ENCODE measurements at regions not wholly inside any gene's neighbourhood (a gene's known extent, or its start where the extent isn't known, plus 50 kb on each side); places are given as distances from the start of the nearest gene placed in this dataset.
A peak's percentile ranks its signal among the peaks of the same experiment; 100 is the strongest.
"Not testable (repeated sequence)": the region's sequence is repeated elsewhere in the genome, so short reads cannot be mapped to it uniquely, and the experiment has no call there.

GRCh38 chr5:17896605-17897004 is 262.3 kb downstream of the TAF11L14 start:
- DNase-seq: no peak

- no peak for DNase-seq
Measured at GRCh38 chr5:17897776-17898175, 263.5 kb downstream of the TAF11L14 start.

DNA sequence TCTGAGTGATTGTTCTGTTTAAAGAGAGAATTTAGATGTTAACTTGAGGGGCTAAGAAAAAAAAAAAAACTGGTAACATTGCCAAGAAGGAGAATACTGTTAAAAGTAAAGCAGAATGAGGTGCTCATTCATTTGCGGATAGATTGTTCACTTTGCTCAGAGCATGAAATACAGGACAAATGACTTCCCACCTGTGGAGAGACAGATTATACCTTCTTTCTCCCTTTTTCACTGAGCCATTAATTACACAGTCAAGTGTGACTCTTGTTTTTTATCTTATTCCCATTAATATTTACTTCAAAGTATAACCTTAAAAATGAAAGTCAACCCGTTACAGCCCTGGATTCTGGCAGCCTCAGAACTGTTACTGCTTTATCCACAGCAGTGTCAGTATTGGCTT is 264.5 kb downstream of the TAF11L14 start:
- no peak for DNase-seq

DNA sequence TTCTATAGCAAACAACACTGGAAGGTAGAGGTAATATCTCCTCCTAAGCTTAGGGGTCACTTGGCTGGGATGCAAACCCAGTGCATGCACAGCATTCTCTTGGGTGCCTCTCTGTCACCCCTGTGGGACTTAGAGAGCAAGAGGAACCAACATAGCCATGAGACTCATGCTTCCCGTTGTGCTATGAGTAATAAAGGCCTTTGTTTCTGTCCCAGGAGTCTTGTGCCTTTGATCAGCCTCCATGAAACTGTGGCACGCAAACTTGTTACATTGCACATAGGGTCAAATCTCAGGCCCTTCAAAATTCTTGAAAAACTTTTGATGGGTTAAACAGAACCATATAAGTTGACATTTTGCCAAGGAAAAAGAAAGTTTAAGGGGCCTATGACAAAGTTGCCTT is 272.8 kb downstream of the TAF11L14 start:
- peak; percentile 16 for DNase-seq

GRCh38 chr5:17910318-17910717 is 276.1 kb downstream of the TAF11L14 start:
- DNase-seq: peak; percentile 7

DNA sequence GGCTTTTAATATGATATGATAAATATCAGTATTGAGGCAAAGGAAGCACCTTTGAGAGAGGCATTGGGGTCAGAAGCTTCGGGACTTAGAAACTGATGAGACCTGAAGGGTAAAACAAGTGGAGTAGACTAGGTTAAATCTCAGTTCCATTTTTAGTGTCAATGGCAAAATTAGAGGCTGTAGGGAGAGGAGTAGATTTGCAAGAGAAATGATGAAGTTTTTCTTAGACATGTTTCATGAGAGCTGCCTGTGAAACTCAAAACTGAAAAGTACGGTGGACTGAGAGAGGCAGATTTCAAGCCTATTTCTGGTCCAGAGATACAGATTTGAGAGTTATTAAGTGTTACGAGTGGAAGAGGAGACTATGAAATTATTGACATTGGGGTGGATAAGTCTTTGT is 278.5 kb downstream of the TAF11L14 start:
- no peak for DNase-seq

GRCh38 chr5:17916446-17916845 is 282.2 kb downstream of the TAF11L14 start:
- no peak for DNase-seq

GRCh38 chr5:17917465-17917864 is 283.2 kb downstream of the TAF11L14 start:
- DNase-seq: no peak

DNA sequence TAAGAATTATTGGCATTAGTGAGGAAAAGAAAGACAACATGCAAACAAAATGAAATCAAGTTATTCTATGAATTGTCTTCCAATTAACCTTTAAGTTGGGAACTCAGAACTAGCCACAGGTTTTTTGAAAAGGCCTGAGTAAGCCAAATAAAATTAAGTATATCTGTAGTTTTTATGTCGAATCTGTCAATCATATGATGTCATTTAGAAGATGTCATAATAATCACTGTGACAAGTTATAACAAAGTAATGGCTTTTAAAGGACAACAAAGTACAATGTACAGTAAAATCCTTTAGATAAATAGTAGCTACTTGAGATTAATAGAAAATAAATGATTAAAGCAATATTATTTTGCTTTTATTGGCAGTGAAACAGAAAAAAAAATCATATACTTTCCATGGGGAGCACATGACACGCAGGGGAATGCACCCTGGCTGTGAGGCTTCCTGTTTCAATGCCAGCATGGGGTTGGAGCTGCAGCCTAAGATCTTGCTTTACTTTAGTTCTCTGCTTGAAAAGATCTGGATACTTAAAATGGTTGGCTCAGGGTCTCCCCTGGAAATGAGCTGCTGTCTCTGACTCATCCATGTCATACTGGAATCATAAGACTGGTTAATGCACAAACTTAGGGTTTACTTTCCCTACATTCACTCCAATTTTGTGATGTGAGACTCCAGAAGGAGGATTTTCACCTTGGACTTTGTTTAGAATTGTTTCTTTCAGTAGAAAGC is 284.3 kb downstream of the TAF11L14 start:
- peak; percentile 66 for DNase-seq

DNA sequence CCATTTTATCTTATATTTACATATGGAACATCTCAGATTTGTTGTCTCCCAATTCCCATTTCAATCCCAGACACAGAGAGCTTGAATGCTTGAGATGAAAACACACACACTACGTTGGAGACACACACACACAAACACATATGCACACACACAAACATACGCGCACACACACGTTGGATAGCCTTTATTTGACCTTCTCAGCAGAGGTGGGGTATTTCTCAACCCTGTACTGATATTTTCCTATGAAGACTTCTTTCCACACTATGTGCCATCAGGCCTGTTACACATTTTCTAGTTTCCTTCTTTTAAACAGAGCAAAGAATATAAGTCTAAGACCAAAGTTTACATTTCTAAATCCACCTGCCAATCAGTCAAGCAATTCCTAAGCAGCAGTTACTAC is 291.0 kb downstream of the TAF11L14 start:
- DNase-seq: no peak

DNA sequence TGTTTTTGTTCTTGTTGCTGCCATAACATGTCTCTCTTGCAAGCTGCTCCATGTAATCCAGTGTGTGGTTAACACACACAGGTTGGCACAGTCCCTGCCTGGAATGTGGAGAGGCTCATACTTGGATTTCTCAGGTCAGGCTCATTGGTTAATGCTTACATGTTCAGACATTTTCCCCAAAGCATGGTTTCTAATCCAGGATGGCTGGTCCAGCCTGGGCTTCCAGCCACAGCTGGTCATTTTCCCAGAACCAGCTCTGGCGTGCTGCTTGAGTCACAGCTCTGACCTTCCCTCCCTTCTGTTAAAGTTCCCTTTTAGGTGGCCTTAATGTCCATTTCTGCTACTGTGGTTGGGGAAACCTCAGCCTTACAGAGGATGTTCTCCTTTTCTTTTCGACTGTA is 294.3 kb downstream of the TAF11L14 start:
- no peak for DNase-seq

DNA sequence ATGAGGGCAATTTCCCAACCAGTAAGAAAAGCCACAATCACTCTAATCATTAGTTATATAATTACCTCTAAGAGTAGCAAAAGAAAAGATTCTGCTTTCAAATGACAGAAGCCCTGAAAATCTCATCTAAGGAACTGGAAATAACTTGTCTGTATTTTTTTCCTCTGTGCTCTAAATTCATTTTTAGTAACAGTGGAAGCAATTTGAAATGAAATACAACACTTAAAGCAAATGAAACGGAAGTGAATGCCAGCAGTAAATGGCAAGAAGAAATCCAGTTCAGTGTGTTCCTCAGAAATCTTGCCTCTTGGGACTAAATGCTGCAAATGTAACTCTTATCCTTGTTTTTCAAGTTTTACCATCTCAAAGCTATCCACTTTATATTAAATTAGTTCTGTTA is 294.9 kb downstream of the TAF11L14 start:
- no peak for DNase-seq

DNA sequence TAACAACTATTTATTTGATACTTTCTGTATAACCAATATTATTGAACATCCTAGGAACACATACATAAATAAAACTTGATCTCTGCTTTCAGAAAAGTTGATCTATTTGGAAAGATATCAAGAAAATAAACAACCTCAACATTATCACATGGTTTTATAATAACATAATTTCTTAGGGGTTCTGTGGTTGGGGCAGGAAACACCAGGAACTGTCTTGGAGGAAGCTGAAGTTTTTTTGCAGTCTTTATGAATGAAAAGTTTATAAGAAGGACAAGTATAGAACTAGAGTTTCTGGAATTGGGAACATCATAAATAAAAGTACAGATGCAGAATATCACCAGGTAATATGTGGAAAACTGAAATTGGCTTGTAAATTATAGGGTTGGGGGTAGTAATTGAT is 296.1 kb downstream of the TAF11L14 start:
- DNase-seq: no peak

DNA sequence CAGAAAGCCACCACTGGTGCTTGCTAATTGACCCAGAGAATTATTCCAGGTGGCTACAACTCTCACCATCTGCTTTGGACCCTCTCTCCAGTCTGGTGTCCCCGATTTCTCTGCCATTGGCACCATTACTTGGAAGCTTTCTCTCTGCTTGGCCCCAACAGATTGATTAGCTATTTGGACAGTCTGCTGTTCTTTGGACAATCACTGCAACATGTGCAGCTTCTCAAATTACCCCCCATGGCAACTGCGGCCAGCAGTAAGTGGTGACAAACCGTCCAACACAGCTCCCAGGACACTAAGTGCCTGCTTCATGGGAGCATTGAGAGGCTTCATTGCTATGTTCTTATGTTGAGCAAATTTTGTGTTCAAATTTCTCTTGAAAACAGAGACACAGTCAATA is 309.8 kb downstream of the TAF11L14 start:
- no peak for DNase-seq

GRCh38 chr5:17947029-17947428 is 312.8 kb downstream of the TAF11L14 start:
- DNase-seq: no peak

DNA sequence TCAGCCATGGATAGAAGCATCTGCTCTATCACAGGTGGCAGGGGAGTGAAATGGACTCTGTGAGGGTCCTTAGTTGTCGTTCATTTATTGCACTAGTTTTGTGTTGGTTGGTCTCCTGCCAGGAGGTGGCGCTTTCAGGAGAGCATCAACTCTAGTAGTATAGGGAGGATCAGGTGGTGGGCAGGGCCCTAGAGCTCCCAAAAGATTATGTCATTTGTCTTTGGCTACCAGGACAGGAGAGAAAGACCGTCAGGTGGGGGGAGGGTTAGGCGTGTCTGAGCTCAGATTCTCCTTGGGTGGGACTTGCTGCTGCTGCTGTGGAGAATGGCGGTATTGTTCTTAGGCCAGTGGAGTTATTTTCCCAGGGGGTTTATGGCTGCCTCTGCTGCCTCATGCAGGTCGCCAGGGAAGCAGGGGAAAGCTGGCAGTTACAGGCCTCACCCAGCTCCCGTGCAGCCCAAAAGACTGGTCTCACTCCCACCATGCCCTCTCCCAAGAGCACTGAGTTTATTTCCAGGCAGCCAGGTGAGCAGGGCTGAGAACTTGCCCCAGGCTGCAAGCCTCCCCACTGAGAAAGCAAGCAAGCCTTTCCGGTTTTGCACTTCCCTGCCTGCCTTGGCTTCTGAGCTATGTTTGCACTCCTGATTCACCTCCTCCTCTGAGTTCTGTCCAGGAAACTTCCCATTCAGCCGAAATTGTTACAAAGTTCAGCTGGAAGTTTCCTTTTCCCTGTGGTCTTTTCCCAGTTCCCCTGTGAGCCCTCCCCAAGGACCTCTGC is 317.3 kb downstream of the TAF11L14 start:
- DNase-seq: no peak

DNA sequence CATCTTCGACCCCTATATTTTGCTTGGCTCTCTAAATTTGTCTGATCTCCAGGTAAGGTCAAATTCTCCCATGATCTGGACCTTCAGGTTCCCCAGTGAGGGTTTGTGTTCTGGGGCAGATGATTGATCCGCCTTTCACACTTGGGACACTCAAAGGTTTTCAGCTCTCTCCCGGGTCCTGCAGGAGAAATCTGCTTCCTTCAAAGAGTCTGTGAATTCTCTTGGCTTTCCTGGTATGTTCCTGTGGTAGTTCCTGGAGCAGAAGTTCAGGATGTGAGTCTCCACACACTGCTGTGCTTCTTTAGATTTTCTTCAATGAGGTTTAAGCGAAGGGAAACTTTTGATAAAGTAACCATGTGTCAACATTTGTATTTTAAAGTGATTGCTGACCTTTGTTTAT is 318.0 kb downstream of the TAF11L14 start:
- no peak for DNase-seq

GRCh38 chr5:17964067-17964466 is 329.8 kb downstream of the TAF11L14 start:
- no peak for DNase-seq

- no peak for DNase-seq
Measured at GRCh38 chr5:17966640-17967402, 332.6 kb downstream of the TAF11L14 start.

GRCh38 chr5:17976404-17976803 is 342.1 kb downstream of the TAF11L14 start:
- no peak for DNase-seq

GRCh38 chr5:17978954-17979353 is 344.7 kb downstream of the TAF11L14 start:
- DNase-seq: no peak

GRCh38 chr5:17982626-17983025 is 348.4 kb downstream of the TAF11L14 start:
- DNase-seq: not testable (repeated sequence)

- no peak for DNase-seq
Measured at GRCh38 chr5:17989036-17989435, 354.8 kb downstream of the TAF11L14 start.
